ENCODE measurements at regions not wholly inside any gene's neighbourhood (a gene's known extent, or its start where the extent isn't known, plus 50 kb on each side); places are given as distances from the start of the nearest gene placed in this dataset.

GRCh38 chr17:83149029-83149725 lies 69.8 kb downstream of the METRNL start (continued):
- no peak for TF ChIP-seq CTCF (IDR thresholded peaks at IDR 0.05; ENCODE audit: control extremely low read depth in 1 of 3, insufficient read depth in 1 of 3, low read depth in 1 of 3, low read length in 3 of 3)
